ENCODE measurements at regions not wholly inside any gene's neighbourhood (a gene's known extent, or its start where the extent isn't known, plus 50 kb on each side); places are given as distances from the start of the nearest gene placed in this dataset.

DNA sequence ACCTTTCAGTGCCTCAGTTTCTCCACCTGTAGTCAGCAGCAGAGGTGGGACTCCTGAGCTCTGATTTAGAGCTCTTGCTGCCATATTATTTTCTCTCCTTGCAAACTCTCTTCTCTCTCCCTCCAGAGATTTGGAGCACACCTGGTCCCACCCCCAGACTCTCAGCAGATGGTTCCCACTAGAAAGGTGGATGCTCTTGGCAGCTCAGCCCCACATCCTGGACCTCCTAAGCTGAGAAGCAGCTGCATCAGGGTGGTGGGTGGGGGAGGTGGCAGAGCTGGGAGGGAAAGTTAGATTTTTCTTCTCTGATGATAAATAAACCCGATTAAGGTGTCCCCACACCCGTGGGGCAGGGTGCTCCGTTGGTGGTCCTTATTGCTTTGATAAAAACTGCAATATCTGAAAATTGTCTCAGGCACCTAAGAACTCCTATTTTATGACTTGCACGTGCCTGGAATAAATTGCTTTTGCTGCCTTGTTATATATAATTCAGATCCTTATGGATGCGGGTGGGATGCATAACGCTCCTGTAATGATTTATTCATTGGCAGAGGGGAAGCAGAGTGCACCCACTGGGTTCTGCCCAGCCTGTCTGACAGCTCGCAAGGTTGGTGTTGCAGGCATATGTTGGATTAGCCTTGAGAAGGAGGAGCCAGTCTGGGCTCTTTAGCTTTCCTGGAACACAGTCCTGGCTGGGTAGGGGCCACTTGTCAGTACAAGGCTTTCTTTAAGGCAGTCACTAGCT lies 214.2 kb downstream of the SUDS3 start:
- TF ChIP-seq EZH2phosphoT487 (IDR thresholded peaks at IDR 0.05; ENCODE audit: borderline replicate concordance) = no peak
- TF ChIP-seq, protein P1, sequence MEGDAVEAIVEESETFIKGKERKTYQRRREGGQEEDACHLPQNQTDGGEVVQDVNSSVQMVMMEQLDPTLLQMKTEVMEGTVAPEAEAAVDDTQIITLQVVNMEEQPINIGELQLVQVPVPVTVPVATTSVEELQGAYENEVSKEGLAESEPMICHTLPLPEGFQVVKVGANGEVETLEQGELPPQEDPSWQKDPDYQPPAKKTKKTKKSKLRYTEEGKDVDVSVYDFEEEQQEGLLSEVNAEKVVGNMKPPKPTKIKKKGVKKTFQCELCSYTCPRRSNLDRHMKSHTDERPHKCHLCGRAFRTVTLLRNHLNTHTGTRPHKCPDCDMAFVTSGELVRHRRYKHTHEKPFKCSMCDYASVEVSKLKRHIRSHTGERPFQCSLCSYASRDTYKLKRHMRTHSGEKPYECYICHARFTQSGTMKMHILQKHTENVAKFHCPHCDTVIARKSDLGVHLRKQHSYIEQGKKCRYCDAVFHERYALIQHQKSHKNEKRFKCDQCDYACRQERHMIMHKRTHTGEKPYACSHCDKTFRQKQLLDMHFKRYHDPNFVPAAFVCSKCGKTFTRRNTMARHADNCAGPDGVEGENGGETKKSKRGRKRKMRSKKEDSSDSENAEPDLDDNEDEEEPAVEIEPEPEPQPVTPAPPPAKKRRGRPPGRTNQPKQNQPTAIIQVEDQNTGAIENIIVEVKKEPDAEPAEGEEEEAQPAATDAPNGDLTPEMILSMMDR (conservative IDR thresholded peaks at IDR 0.05; ENCODE audit: low read length) = no peak
